HEK293 (cell line): ENCODE measurements at regions not wholly inside any gene's neighbourhood (a gene's known extent, or its start where the extent isn't known, plus 50 kb on each side); places are given as distances from the start of the nearest gene placed in this dataset.

ENCODE experiments used
- CTCF ChIA-PET: fragments of 350-600 bp; formaldehyde crosslinking; extraction: SDS; loops from one replicate; lab custom pipeline; 2021; ENCODE audit warnings: antibody characterized with exemption; lab: Yijun Ruan, JAX
- POLR2A ChIA-PET: fragments of 300-600 bp; formaldehyde crosslinking; extraction: SDS; loops from one replicate; lab custom pipeline; 2020; ENCODE audit warnings: antibody characterized with exemption, inconsistent platforms; lab: Yijun Ruan, JAX
- H3K27ac ChIP-seq: fragments of 200-500 bp; sonication (Bioruptor generic); 2 replicates; pipeline ENCODE4 v1.5.1; 2014; ENCODE audit warnings: low read depth, low read length, control low read depth, inconsistent platforms; ENCODE audit errors: extremely low read depth
- H3K36me3 ChIP-seq, 2 experiments: fragments of 200-500 bp in 1 of 2; sonication (Bioruptor generic) in 1 of 2; 1 replicate in 1 of 2; 2 replicates in 1 of 2; pipeline ENCODE4 v1.5.1; 2014 to 2017; ENCODE audit warnings: inconsistent platforms in 2 of 2, low read length in 2 of 2; ENCODE audit not compliant: control insufficient read depth in 2 of 2, insufficient read depth in 1 of 2
- H3K4me1 ChIP-seq: fragments of 200-500 bp; sonication (Bioruptor generic); 2 replicates; pipeline ENCODE4 v1.5.1; 2014; ENCODE audit warnings: mild to moderate bottlenecking, low read length, inconsistent platforms; ENCODE audit not compliant: control insufficient read depth, insufficient read depth
- H3K4me3 ChIP-seq: 2 replicates; pipeline ENCODE4 v1.5.1; 2011; ENCODE audit warnings: low read depth, mild to moderate bottlenecking, control low read depth, low read length, moderate library complexity
- H3K9me3 ChIP-seq: fragments of 200-500 bp; sonication (Bioruptor generic); 2 replicates; pipeline ENCODE4 v1.5.1; 2014; ENCODE audit warnings: low read depth, low read length, inconsistent platforms; ENCODE audit not compliant: control insufficient read depth, insufficient read depth
- SCRT2 ChIP-seq: fragments of 450-650 bp; formaldehyde crosslinking; IDR thresholded peaks from 2 replicates; pipeline ENCODE4 v1.5.1; 2016; ENCODE audit warnings: missing biosample characterization, missing genetic modification characterization
- YY1 ChIP-seq: fragments of 450-650 bp; formaldehyde crosslinking; IDR thresholded peaks from 2 replicates; pipeline ENCODE4 v1.5.1; 2018; ENCODE audit warnings: missing biosample characterization, missing genetic modification characterization
- ZBTB17 ChIP-seq: fragments of 450-650 bp; formaldehyde crosslinking; IDR thresholded peaks from 2 replicates; pipeline ENCODE4 v1.5.1; 2016; ENCODE audit warnings: missing biosample characterization, missing genetic modification characterization
- ZBTB20 ChIP-seq: fragments of 450-650 bp; formaldehyde crosslinking; IDR thresholded peaks from 2 replicates; pipeline ENCODE4 v1.5.1; 2016; ENCODE audit warnings: missing biosample characterization, missing genetic modification characterization
- ZNF132 ChIP-seq: fragments of 450-650 bp; formaldehyde crosslinking; IDR thresholded peaks from 2 replicates; pipeline ENCODE4 v1.5.1; 2017; ENCODE audit warnings: missing biosample characterization, missing genetic modification characterization, borderline replicate concordance
- ZNF146 ChIP-seq: fragments of 450-650 bp; formaldehyde crosslinking; IDR thresholded peaks from 2 replicates; pipeline ENCODE4 v1.5.1; 2016; ENCODE audit warnings: missing biosample characterization, missing genetic modification characterization
- ZNF174 ChIP-seq: fragments of 450-650 bp; formaldehyde crosslinking; IDR thresholded peaks from 2 replicates; pipeline ENCODE4 v1.5.0; 2017; ENCODE audit warnings: missing biosample characterization, mild to moderate bottlenecking, missing genetic modification characterization
- ZNF341 ChIP-seq: fragments of 450-650 bp; formaldehyde crosslinking; IDR thresholded peaks from 2 replicates; pipeline ENCODE4; 2016; ENCODE audit warnings: low read depth, missing biosample characterization, missing genetic modification characterization
- ZNF426 ChIP-seq: fragments of 450-650 bp; formaldehyde crosslinking; IDR thresholded peaks from 2 replicates; pipeline ENCODE4 v1.5.1; 2017; ENCODE audit warnings: missing biosample characterization, missing genetic modification characterization, mild to moderate bottlenecking, inconsistent platforms, moderate library complexity
- ZNF530 ChIP-seq: fragments of 450-650 bp; formaldehyde crosslinking; IDR thresholded peaks from 2 replicates; pipeline ENCODE4 v1.5.1; 2016; ENCODE audit warnings: low read depth, missing biosample characterization, missing genetic modification characterization
- ZNF555 ChIP-seq: fragments of 450-650 bp; formaldehyde crosslinking; conservative IDR thresholded peaks from 2 replicates; pipeline ENCODE4 v1.5.1; 2017; ENCODE audit warnings: missing biosample characterization, mild to moderate bottlenecking, missing genetic modification characterization, inconsistent platforms
- ZNF768 ChIP-seq: fragments of 450-650 bp; formaldehyde crosslinking; IDR thresholded peaks from 2 replicates; pipeline ENCODE4 v1.5.1; 2018; ENCODE audit warnings: missing biosample characterization, mild to moderate bottlenecking, missing genetic modification characterization
- ZNF776 ChIP-seq: fragments of 450-650 bp; formaldehyde crosslinking; IDR thresholded peaks from 2 replicates; pipeline ENCODE4 v1.5.0; 2017; ENCODE audit warnings: missing biosample characterization, missing genetic modification characterization, borderline replicate concordance
- ZNF777 ChIP-seq: fragments of 450-650 bp; formaldehyde crosslinking; IDR thresholded peaks from 2 replicates; pipeline ENCODE4 v1.5.1; 2017; ENCODE audit warnings: missing biosample characterization, missing genetic modification characterization, borderline replicate concordance
- ZNF843 ChIP-seq: fragments of 450-650 bp; formaldehyde crosslinking; IDR thresholded peaks from 2 replicates; pipeline ENCODE4 v1.5.1; 2016; ENCODE audit warnings: missing biosample characterization, missing genetic modification characterization
- TF ChIP-seq, protein P1 (sequence below): fragments of 450-650 bp; formaldehyde crosslinking; IDR thresholded peaks from 2 replicates; pipeline ENCODE4 v1.5.1; 2016; ENCODE audit warnings: missing biosample characterization, missing genetic modification characterization
- TF ChIP-seq, protein P2 (sequence below): sonication (generic); formaldehyde crosslinking; IDR thresholded peaks from 2 replicates; pipeline ENCODE4 v1.8.1; 2022; ENCODE audit warnings: mild to moderate bottlenecking, moderate library complexity, missing genetic modification reagents
- TF ChIP-seq, protein P3 (sequence below): fragments of 450-650 bp; formaldehyde crosslinking; IDR thresholded peaks from 2 replicates; pipeline ENCODE4 v1.5.1; 2016; ENCODE audit warnings: missing biosample characterization, missing genetic modification characterization
- TF ChIP-seq, protein P4 (sequence below): fragments of 450-650 bp; formaldehyde crosslinking; IDR thresholded peaks from 2 replicates; pipeline ENCODE4 v1.5.1; 2016; ENCODE audit warnings: missing biosample characterization, missing genetic modification characterization

DNA sequence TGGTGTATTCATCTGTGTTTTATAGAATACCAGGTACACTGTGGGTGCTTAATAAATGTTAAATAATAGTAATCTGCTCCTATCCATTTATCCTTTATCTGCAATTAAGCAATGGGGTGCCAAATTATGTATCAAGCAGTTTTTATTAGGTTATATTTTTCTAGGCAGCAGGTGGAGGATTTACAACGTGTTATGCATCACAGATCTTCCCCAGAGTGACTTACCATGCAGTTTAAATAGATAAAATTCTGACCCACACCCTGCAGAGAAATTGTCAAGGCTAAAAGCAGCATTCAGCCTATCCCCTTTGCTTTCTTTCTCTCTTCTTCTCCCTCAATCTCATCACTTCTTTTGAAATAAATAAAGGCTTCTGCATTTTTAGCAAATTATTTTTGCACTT, 306.4 kb downstream of the CXXC4 start:
- Histone ChIP-seq H3K4me3 (no peak overlapping the region), H3K36me3 (no peaks in the 10 kb centered on the region), H3K27ac (no peak overlapping the region), H3K9me3 (no peaks in the 10 kb centered on the region), H3K4me1 (no peaks in the 10 kb centered on the region)
- TF ChIP-seq YY1 (tag by site-specific recombination) (no peak), ZNF777 (tag by site-specific recombination) (no peak), SCRT2 (tag by site-specific recombination) (no peak), ZNF776 (tag by site-specific recombination) (no peak), ZNF341 (tag by site-specific recombination) (no peak)
- ChIA-PET POLR2A (no interaction called here), CTCF (no interaction called here)

DNA sequence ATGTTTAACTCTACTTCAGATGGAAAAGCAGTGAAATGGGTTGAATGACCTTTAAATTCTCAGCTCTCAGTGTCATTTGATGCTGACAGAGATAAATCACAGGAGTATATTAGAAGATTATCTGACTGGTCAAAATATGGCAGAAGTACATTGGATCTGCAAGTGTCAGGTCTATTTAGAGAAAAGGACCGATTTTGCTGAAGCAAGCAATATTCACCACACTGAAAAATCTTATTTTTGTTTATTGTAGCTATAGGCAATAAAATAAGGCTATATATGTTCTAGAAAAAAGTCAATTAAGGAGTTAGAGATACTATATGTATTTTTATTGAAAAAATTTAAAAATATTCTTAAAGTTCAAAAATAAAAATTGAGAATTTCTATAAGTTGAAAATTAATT, 325.3 kb downstream of the CXXC4 start:
- ChIA-PET CTCF (interaction anchor here (0.8 kb wide), 1 partner anchor 11 kb away, joined by 3 read pairs; no protein-coding TSS in a partner anchor), POLR2A (no interaction called here)
- no peaks in the 10 kb centered on the region for H3K9me3 ChIP-seq
- no peak overlapping the region for H3K27ac ChIP-seq
- H3K4me3 ChIP-seq = no peak overlapping the region
- no peaks in the 10 kb centered on the region for H3K36me3 ChIP-seq
- TF ChIP-seq ZBTB17 (tag by site-specific recombination) (no peak), ZNF768 (tag by site-specific recombination) (no peak), ZNF843 (no peak), ZNF555 (tag by site-specific recombination) (no peak), ZNF146 (tag by site-specific recombination) (no peak), ZNF426 (tag by site-specific recombination) (no peak), ZBTB20 (tag by site-specific recombination) (no peak), ZNF530 (tag by site-specific recombination) (no peak), ZNF174 (no peak)
- TF ChIP-seq, protein P1, sequence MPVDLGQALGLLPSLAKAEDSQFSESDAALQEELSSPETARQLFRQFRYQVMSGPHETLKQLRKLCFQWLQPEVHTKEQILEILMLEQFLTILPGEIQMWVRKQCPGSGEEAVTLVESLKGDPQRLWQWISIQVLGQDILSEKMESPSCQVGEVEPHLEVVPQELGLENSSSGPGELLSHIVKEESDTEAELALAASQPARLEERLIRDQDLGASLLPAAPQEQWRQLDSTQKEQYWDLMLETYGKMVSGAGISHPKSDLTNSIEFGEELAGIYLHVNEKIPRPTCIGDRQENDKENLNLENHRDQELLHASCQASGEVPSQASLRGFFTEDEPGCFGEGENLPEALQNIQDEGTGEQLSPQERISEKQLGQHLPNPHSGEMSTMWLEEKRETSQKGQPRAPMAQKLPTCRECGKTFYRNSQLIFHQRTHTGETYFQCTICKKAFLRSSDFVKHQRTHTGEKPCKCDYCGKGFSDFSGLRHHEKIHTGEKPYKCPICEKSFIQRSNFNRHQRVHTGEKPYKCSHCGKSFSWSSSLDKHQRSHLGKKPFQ (tag by site-specific recombination) = no peak
- TF ChIP-seq, protein P2, sequence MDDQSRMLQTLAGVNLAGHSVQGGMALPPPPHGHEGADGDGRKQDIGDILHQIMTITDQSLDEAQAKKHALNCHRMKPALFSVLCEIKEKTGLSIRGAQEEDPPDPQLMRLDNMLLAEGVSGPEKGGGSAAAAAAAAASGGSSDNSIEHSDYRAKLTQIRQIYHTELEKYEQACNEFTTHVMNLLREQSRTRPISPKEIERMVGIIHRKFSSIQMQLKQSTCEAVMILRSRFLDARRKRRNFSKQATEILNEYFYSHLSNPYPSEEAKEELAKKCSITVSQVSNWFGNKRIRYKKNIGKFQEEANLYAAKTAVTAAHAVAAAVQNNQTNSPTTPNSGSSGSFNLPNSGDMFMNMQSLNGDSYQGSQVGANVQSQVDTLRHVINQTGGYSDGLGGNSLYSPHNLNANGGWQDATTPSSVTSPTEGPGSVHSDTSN = no peak
- TF ChIP-seq, protein P3, sequence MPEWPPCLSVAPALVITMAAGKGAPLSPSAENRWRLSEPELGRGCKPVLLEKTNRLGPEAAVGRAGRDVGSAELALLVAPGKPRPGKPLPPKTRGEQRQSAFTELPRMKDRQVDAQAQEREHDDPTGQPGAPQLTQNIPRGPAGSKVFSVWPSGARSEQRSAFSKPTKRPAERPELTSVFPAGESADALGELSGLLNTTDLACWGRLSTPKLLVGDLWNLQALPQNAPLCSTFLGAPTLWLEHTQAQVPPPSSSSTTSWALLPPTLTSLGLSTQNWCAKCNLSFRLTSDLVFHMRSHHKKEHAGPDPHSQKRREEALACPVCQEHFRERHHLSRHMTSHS (tag by site-specific recombination) = no peak
- TF ChIP-seq, protein P4, sequence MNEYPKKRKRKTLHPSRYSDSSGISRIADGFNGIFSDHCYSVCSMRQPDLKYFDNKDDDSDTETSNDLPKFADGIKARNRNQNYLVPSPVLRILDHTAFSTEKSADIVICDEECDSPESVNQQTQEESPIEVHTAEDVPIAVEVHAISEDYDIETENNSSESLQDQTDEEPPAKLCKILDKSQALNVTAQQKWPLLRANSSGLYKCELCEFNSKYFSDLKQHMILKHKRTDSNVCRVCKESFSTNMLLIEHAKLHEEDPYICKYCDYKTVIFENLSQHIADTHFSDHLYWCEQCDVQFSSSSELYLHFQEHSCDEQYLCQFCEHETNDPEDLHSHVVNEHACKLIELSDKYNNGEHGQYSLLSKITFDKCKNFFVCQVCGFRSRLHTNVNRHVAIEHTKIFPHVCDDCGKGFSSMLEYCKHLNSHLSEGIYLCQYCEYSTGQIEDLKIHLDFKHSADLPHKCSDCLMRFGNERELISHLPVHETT = no peak
- TF ChIP-seq, all 188 proteins: peak for 0
- no peaks in the 10 kb centered on the region for H3K4me1 ChIP-seq

DNA sequence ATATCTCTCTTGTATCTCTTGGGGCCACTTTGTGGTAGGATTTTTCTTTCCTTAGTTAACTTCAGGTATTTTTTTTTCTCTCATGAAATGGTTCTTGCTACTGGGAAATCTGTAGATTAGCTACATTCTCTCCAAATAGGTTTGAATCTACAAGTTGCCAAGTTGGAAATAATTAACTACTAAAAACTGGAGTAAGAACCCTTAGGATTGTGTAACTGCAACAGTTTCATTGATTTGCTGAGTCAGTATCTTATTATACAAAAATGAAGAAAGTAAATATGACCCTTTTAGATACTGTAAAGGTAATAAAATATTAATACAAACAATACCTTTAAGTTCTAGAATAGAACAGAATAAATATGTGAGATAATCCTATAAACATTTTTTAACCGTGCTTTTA, 327.9 kb downstream of the CXXC4 start:
- H3K4me1 ChIP-seq = no peaks in the 10 kb centered on the region
- POLR2A ChIA-PET = no interaction called here
- H3K36me3 ChIP-seq = no peaks in the 10 kb centered on the region
- no peak for TF ChIP-seq ZNF132 (tag by site-specific recombination)
- no peaks in the 10 kb centered on the region for H3K9me3 ChIP-seq
- H3K4me3 ChIP-seq = no peak overlapping the region
- CTCF ChIA-PET = no interaction called here
- no peak overlapping the region for H3K27ac ChIP-seq
